Thyroid gland (tissue), 4 donors: ENCODE measurements at regions not wholly inside any gene's neighbourhood (a gene's known extent, or its start where the extent isn't known, plus 50 kb on each side); places are given as distances from the start of the nearest gene placed in this dataset.
"Not testable (repeated sequence)": the region's sequence is repeated elsewhere in the genome, so short reads cannot be mapped to it uniquely, and the experiment has no call there.

Experiments used
- DNase-seq, 2 donors: peaks; one replicate each; pipeline ENCODE4 v3.0.0-alpha.2; 2019
- H3K27ac ChIP-seq, 3 donors: fragments of 200-600 bp; sonication (generic); 1 replicate in 2 of 3; 2 replicates in 1 of 3; pipeline ENCODE4 v1.5.1; 2016 to 2019; ENCODE audit warnings: mild to moderate bottlenecking in 1 of 3, moderate library complexity in 1 of 3
- H3K27me3 ChIP-seq: fragments of 200-600 bp; sonication (generic); one replicate; pipeline ENCODE4 v1.5.1; 2019
- H3K36me3 ChIP-seq, 2 donors: fragments of 200-600 bp; sonication (generic); one replicate each; pipeline ENCODE4 v1.5.1; 2016 to 2019
- H3K4me1 ChIP-seq, 2 donors: fragments of 200-600 bp; sonication (generic); one replicate each; pipeline ENCODE4 v1.5.1; 2017 to 2019
- H3K4me3 ChIP-seq, 3 donors: fragments of 200-600 bp; sonication (generic); replicated peaks in 1 of 3; 1 replicate in 2 of 3; 2 replicates in 1 of 3; pipeline ENCODE4 v1.5.1; 2016; ENCODE audit warnings: mild to moderate bottlenecking in 1 of 3
- H3K9me3 ChIP-seq: fragments of 200-600 bp; sonication (generic); one replicate; pipeline ENCODE4 v1.5.1; 2017
- CTCF ChIP-seq, 6 experiments: fragments of 200-600 bp in 3 of 6; fragments of 450-650 bp in 3 of 6; sonication (generic) in 3 of 6; IDR thresholded peaks; one replicate each; pipeline ENCODE4 v1.5.1; 2016 to 2019; ENCODE audit warnings: antibody characterized with exemption in 6 of 6, mild to moderate bottlenecking in 2 of 6, inconsistent platforms in 1 of 6, moderate library complexity in 1 of 6
- POLR2A ChIP-seq, 2 donors: fragments of 450-650 bp; IDR thresholded peaks; one replicate each; pipeline ENCODE4 v1.6.1; 2017; ENCODE audit warnings: antibody characterized with exemption in 2 of 2, mild to moderate bottlenecking in 2 of 2, moderate library complexity in 1 of 2
- WGBS, 2 donors: methylation state at CpG; one replicate each; pipeline ENCODE4 v1.1.5; 2017; 5-methylcytosine and 5-hydroxymethylcytosine counted together
- intact Hi-C: fragments of 100-400 bp; cut with DNase I; formaldehyde crosslinking; loops from one replicate; pipeline ENCODE4 v1.15.1; 2023

- intact Hi-C loops, result no loop called here
- no peak for DNase-seq
- TF ChIP-seq POLR2A (IDR thresholded peaks at IDR 0.05) (no peak), CTCF (IDR thresholded peaks at IDR 0.05) (no peak)
- no peaks in the 10 kb centered on the region for H3K36me3 ChIP-seq
- H3K27me3 ChIP-seq, result no peaks in the 10 kb centered on the region
- no peaks in the 10 kb centered on the region for H3K9me3 ChIP-seq
- 81 to 90% methylated on average over 3 of the region's 3 CpGs for WGBS, 2 donors
- no peaks in the 10 kb centered on the region for H3K4me1 ChIP-seq
- H3K4me3 ChIP-seq, result no peak overlapping the region
- H3K27ac ChIP-seq, result no peak overlapping the region
Observed at GRCh38 chr3:146368882-146369523, 100.4 kb downstream of the PLSCR2 start.

GRCh38 chr3:146359841-146360240 lies 108.9 kb upstream of the PLSCR4 start:
- Histone ChIP-seq H3K27ac (no peak overlapping the region), H3K27me3 (no peaks in the 10 kb centered on the region), H3K9me3 (no peaks in the 10 kb centered on the region), H3K4me1 (no peaks in the 10 kb centered on the region), H3K36me3 (no peaks in the 10 kb centered on the region), H3K4me3 (no peak overlapping the region)
- WGBS, 2 donors, result 78 to 92% methylated on average over 1 of the region's 1 CpG
- intact Hi-C loops, result no loop called here
- TF ChIP-seq POLR2A (IDR thresholded peaks at IDR 0.05), result no peak
- TF ChIP-seq CTCF (IDR thresholded peaks at IDR 0.05), result no peak
- DNase-seq, result no peak

- WGBS, 2 donors, result 93 to 94% methylated on average over 6 of the region's 6 CpGs
- H3K9me3 ChIP-seq, intact Hi-C loops, H3K27me3 ChIP-seq, H3K4me1 ChIP-seq, H3K27ac ChIP-seq, H3K36me3 ChIP-seq, DNase-seq, H3K4me3 ChIP-seq: not testable (repeated sequence)
Observed at GRCh38 chr3:146354421-146354820, 103.5 kb upstream of the PLSCR4 start.

GRCh38 chr3:146350852-146351251 lies 99.9 kb upstream of the PLSCR4 start:
- Histone ChIP-seq H3K4me3 (no peak overlapping the region), H3K9me3 (no peaks in the 10 kb centered on the region), H3K27ac (no peak overlapping the region), H3K4me1 (no peaks in the 10 kb centered on the region), H3K36me3 (no peaks in the 10 kb centered on the region), H3K27me3 (no peaks in the 10 kb centered on the region)
- no peak for DNase-seq
- 95 to 96% methylated on average over 2 of the region's 2 CpGs for WGBS, 2 donors
- intact Hi-C loops, result no loop called here
- TF ChIP-seq POLR2A (IDR thresholded peaks at IDR 0.05) (no peak), CTCF (IDR thresholded peaks at IDR 0.05) (no peak)

GRCh38 chr3:146345900-146346299 lies 95.0 kb upstream of the PLSCR4 start:
- Histone ChIP-seq H3K9me3 (no peaks in the 10 kb centered on the region), H3K36me3 (no peaks in the 10 kb centered on the region), H3K27me3 (no peaks in the 10 kb centered on the region), H3K27ac (no peak overlapping the region), H3K4me1 (no peaks in the 10 kb centered on the region), H3K4me3 (no peak overlapping the region)
- no peak for DNase-seq
- TF ChIP-seq POLR2A (IDR thresholded peaks at IDR 0.05) (no peak), CTCF (IDR thresholded peaks at IDR 0.05) (no peak)
- WGBS, 2 donors, result 65 to 94% methylated on average over 1 to 2 of the region's 2 CpGs
- intact Hi-C loops, result no loop called here

- Histone ChIP-seq H3K27me3 (no peaks in the 10 kb centered on the region), H3K36me3 (no peaks in the 10 kb centered on the region), H3K9me3 (no peaks in the 10 kb centered on the region), H3K4me3 (no peak overlapping the region), H3K4me1 (no peaks in the 10 kb centered on the region), H3K27ac (no peak overlapping the region)
- 43 to 49% methylated on average over 2 of the region's 2 CpGs for WGBS, 2 donors
- TF ChIP-seq CTCF (IDR thresholded peaks at IDR 0.05) (no peak), POLR2A (IDR thresholded peaks at IDR 0.05) (no peak)
- no peak for DNase-seq
- intact Hi-C loops, result no loop called here
Observed at GRCh38 chr3:146343551-146343950, 92.6 kb upstream of the PLSCR4 start.
